Hindlimb muscle (tissue), 1 donor: ENCODE measurements at regions not wholly inside any gene's neighbourhood (a gene's known extent, or its start where the extent isn't known, plus 50 kb on each side); places are given as distances from the start of the nearest gene placed in this dataset.

Experiments used
- DNase-seq: peaks from one replicate; pipeline ENCODE4 v3.0.0-alpha.2; 2013

- DNase-seq, result no peak
Observed at GRCh38 chr14:87231336-87232026, 761.5 kb downstream of the GALC start.

- no peak for DNase-seq
Observed at GRCh38 chr14:87230726-87231125, 762.3 kb downstream of the GALC start.

DNA sequence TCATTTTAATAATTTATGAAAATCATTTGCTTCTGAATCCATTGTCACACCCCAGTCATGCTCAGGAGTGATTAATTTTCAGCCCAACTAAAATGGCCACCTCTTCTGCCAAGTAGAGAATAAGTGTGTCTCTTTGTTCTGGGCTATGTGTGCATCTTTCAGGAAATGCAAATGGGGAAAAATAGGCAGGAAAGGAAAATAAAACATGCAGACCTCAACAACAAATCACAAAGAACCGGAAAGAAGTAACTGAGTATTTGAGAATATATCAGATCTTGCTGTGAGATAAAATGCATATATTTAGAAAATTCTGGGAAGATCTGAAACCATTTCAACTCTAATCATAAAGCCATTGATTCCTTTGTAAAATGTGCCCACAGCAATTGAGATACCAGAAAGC lies 763.9 kb downstream of the GALC start:
- no peak for DNase-seq

- no peak for DNase-seq
Observed at GRCh38 chr14:87217023-87217422, 776.0 kb downstream of the GALC start.

GRCh38 chr14:87214558-87214957 lies 778.4 kb downstream of the GALC start:
- DNase-seq, result no peak

DNA sequence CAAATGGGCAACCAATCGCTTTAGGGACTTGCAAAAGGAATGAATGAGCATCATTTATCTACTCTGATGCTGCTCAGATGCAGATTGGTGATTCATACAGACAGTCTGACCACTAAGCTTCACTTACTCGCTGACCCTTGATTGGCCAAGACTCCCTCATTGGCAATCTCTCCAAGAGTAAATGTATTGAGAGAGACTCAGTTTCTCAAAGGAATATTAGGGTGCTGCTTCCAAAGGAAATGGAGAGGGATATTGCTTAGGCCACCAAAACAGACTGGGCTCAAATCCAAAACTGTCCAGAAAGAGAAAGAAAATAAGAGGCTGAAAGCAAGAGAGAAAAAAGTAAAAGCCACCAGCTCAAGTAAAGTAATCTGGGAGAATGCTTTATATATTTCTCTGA lies 785.2 kb downstream of the GALC start:
- DNase-seq, result no peak

- DNase-seq, result no peak
Observed at GRCh38 chr14:87205811-87206210, 787.2 kb downstream of the GALC start.

DNA sequence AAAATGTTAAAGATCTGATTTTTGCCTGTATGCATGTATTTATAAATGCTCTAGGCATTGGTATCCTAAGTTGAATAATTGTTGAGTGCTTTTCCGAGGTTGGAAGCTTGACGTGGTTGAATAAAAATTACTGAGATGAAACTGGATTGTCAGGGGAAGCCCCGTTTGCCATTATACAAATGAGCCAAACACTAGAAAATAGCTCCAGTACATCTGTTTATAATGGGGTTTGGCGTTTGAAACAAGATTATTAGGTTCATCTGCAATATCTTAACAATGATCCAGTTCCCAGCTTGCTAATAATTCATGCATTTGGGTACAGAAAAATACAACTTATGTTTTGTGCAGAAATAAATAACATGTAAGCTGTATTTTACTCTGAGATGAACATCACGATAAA lies 789.6 kb downstream of the GALC start:
- no peak for DNase-seq

DNA sequence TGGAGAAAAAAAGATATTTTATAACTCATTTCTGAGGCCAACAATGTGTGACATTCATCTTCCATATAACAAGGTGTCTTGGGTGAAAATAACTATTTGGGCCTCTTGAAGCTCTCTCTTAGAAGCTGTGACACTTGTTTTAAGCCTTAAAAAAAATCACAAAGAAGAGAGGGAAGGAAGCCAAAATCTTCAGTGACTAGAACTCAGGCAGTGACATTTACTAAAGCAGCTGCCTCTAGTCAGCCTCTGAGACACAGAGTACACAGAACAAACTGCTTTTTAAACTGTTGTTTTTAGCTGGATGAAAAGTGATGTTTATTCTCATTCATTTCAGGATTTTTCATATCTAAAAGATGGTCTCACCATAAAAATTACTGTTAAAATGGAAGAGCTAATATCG lies 793.6 kb downstream of the GALC start:
- no peak for DNase-seq

- DNase-seq, result no peak
Observed at GRCh38 chr14:87196436-87196835, 796.5 kb downstream of the GALC start.

DNA sequence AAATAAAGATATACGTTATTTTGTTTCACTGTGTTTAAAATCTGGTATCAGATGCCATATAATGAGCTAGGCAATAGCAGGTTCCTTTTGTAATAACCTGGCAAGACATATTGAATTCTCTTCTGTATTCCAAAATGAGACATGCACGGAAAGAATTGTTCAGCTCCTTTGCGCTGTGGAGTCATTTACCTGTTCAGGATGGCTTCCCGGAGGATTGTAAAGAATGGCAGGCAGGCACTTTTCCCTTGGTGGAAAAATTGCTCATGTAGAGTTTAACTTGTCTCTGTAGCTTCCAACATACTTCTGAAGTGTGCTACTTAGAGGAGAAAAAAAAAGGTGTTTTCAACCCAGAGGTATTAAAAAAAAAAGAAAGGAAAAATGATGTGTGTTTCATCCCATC lies 805.2 kb downstream of the GALC start:
- DNase-seq, result no peak

DNA sequence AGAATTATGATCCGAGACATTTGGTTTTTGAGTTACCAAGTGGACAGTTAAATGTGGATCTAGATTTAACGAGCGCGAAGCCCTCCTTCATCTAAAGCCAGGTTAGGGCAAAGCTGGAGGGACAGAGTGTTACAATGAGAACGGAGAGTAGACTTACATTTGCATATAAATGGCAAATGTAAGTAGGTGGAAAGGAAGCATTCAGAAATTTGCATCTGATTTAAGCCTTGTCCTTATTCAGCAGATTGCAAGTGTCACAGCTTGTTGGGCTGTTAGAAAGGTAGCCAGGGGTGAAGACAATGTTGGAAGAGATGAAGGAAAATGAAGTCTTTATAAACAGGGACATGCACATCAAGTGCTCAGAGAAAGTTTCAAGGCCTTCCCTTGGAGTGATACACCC lies 806.2 kb downstream of the GALC start:
- DNase-seq, result no peak

DNA sequence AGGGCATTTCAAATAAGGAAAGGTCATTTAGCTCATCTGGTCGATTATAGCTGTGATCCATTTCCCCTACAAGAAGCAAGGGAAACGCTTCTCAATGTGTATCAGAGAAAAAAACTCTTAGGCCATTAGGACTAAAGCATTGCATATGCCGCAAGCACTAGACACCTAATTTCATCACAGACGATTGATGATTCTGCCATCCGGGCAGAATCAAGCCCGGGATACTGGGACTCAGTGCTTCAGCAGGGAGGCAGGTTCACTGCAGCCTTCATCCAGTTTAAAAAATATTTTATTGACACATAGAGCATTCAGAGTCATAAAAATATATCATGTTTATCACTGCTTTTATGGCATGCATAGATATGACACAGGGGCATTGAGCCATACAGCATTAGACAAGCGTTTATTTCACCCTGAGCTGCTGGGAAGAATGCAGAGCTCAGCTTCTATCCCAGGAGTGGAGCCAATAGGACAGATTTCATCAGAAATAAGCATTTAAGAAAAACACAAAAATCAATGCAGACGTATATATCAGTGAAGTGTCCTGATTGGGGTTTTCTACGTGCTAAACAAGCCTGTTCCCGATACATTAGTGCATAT lies 806.9 kb downstream of the GALC start:
- no peak for DNase-seq

- DNase-seq, result no peak
Observed at GRCh38 chr14:87184180-87184579, 808.8 kb downstream of the GALC start.

- DNase-seq, result no peak
Observed at GRCh38 chr14:87181288-87181687, 811.7 kb downstream of the GALC start.

- DNase-seq, result no peak
Observed at GRCh38 chr14:87179936-87180335, 813.0 kb downstream of the GALC start.

DNA sequence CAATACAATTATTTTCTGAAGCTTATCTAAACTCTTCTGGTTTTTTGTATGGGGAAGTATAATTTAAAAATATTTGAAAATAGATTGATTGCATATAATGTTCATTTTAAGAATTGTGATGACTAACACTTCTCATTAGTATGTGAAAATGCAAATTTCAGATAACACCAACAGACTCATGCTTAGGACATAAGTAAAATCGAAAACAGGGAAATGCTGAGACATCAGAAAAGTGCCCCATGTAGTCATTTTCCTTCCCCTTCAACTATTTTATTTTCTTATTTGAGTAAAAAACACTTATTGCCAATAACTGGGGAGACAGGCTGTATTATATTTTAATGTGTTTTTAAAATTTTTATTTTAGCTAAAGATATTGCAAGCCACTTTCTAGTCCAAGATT lies 814.7 kb downstream of the GALC start:
- no peak for DNase-seq

- no peak for DNase-seq
Observed at GRCh38 chr14:87175175-87175574, 817.8 kb downstream of the GALC start.

GRCh38 chr14:87171141-87171540 lies 821.8 kb downstream of the GALC start:
- no peak for DNase-seq

DNA sequence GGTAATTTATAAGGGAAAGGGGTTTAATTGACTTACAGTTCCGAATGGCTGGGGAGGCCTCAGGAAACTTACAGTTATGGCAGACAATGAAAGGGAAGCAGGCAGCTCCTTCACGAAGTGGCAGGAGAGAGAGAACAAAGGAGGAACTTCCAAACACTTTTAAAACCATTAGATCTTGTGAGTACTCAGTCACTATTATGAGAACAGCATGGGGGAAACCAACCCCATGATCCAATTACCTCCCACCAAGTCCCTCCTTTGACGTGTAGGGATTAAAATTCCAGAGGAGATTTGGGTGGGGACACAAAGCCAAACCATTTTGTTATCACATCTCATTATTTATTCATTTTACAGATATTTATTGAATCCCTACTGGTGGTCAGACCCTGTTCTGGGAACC lies 822.8 kb downstream of the GALC start:
- DNase-seq, result no peak

DNA sequence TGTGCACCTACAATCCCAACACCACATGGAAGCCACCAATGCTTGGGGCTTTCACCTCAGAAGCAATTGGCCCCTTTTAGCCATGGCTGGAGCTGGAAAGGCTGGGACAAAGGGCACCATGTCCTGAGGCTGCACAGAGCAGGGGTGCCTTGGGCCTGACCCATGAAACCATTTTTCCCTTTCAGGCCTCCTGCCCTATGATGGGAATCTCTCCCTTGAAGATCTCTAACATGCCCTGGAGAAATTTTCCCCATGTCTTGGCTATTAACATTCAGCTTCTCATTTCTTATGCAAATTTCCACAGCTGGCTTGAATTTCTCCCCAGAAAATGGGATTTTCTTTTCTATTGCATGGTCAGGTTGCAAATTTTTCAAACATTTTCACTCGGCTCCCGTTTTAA lies 823.6 kb downstream of the GALC start:
- DNase-seq, result no peak

DNA sequence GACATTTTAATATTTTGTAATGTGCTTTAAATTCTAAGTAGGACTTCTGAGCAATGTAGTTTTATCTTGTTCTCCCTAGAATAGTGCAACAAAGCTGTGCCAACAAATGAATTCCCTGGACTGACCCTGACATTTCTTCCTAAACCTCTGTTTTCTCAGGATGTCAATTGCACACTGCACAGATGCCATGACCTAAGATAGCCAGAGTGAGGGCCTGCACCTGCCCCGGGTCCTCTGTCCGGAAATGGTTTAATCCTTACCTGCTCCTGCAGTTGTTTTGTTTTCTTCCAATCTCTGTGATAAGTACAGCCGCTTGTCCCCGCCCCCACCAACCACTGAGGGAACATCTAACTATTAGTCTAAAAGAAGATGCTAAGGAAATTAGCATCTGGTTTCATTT lies 831.5 kb downstream of the GALC start:
- DNase-seq, result no peak

DNA sequence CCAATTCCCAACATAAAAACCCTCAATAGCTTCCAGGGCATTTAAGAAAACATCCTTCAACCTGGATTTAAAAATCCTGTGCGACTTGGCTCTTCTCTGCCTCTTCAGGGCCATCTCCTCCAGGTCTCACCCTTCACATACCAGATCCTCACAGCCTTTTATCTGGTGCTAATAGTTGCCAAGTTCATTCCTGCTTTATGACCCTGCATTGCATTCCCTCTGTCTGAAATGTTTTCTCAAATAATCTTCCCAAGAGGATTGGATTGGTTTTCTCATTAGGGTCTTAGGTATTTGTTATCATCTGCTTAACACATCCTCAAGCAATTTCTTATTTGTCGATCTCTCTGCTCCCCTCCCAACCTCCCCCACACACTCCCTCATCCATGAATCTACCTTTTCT lies 832.0 kb downstream of the GALC start:
- no peak for DNase-seq

- DNase-seq, result no peak
Observed at GRCh38 chr14:87158283-87158682, 834.7 kb downstream of the GALC start.

DNA sequence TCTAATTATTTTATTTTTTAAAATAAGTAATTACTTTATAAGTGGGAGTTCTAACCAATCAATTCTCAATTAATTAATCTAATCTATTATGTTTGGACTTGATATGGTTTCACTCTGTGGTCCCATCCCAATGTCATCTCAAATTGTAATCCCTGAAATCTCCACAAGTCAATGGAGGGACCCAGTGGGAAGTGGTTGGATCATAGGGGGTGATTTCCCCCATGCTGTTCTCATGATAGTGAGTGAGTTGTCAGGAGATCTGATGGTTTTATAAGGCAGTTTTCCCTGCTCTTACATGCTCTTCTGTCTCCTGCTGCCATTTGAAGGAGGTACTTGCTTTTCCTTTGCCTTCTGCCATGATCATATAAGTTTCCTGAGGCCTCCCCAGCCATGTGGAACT lies 836.1 kb downstream of the GALC start:
- DNase-seq, result no peak
